K562 (cell line): ENCODE measurements at regions not wholly inside any gene's neighbourhood (a gene's known extent, or its start where the extent isn't known, plus 50 kb on each side); places are given as distances from the start of the nearest gene placed in this dataset.

Experiments used
- ATAC-seq: fragments of 200-7000 bp; cut with Tn5 transposase; 3 replicates; pipeline ENCODE4 v1.9.1; 2020; ENCODE audit warnings: moderate library complexity
- BruUV-seq: library from RNA; stranded (reverse); fragments of 400-500 nt; replicated peaks from 2 replicates; lab custom pipeline; 2021; lab: Mats Ljungman, UMichigan
- CTCF ChIA-PET: fragments of 300-600 bp; formaldehyde crosslinking; extraction: SDS; loops from one replicate; lab custom pipeline; 2021; ENCODE audit warnings: low intra/inter-chr PET ratio; lab: Yijun Ruan, JAX
- POLR2A ChIA-PET: fragments of 300-600, 350-650 bp; sonication (Branson Sonifier 250); formaldehyde crosslinking; extraction: SDS; loops from one replicate; lab custom pipeline; 2021; ENCODE audit warnings: antibody characterized with exemption, inconsistent platforms; lab: Yijun Ruan, JAX
- DNase-seq, 4 experiments: peaks; one replicate each; pipeline versions ENCODE4 v3.0.0 to v3.0.0-alpha.2; 2011 to 2018; ENCODE audit warnings: low spot score in 3 of 4, mixed read lengths in 3 of 4; ENCODE audit errors: extremely low read depth in 1 of 4
- FAIRE-seq: peaks from 2 replicates; lab custom pipeline; 2011; peaks lifted over from hg19 to GRCh38; lab: Jason Lieb, UNC
- H2AFZ ChIP-seq: 2 replicates; pipeline ENCODE4 v1.6.0; 2011; ENCODE audit warnings: low read depth, low read length, control low read depth, inconsistent platforms
- H3K27ac ChIP-seq: fragments of 200-600 bp; 3 replicates; pipeline ENCODE4 v1.8.0; 2011; ENCODE audit warnings: low read depth, mild to moderate bottlenecking, control low read depth, inconsistent platforms, low read length, moderate library complexity, mixed read lengths; ENCODE audit errors: extremely low read depth
- H3K27me3 ChIP-seq, 2 experiments: fragments of 300-600 bp in 1 of 2; 2 replicates in 1 of 2; 3 replicates in 1 of 2; pipeline versions ENCODE4 v1.6.0 to v1.8.0; 2011; ENCODE audit warnings: inconsistent platforms in 2 of 2, low read length in 2 of 2, mild to moderate bottlenecking in 1 of 2, mixed read lengths in 1 of 2, moderate library complexity in 1 of 2; ENCODE audit not compliant: control insufficient read depth in 2 of 2, insufficient read depth in 2 of 2
- H3K36me3 ChIP-seq: fragments of 300-600 bp; 3 replicates; pipeline ENCODE4 v1.8.0; 2011; ENCODE audit warnings: mild to moderate bottlenecking, low read length, inconsistent platforms; ENCODE audit not compliant: control insufficient read depth, insufficient read depth
- H3K4me1 ChIP-seq, 2 experiments: fragments of 200-600 bp in 1 of 2; replicated peaks in 1 of 2; 2 replicates in 1 of 2; 3 replicates in 1 of 2; pipeline versions ENCODE4 v1.5.1 to v1.8.0; 2011; ENCODE audit warnings: inconsistent platforms in 2 of 2, low read length in 2 of 2, mild to moderate bottlenecking in 1 of 2, mixed read lengths in 1 of 2, moderate library complexity in 1 of 2; ENCODE audit not compliant: control insufficient read depth in 2 of 2, insufficient read depth in 2 of 2
- H3K4me2 ChIP-seq: 2 replicates; pipeline ENCODE4 v1.6.1; 2011; ENCODE audit warnings: low read length, control low read depth, inconsistent platforms, mixed read lengths; ENCODE audit not compliant: insufficient read depth
- H3K4me3 ChIP-seq: fragments of 200-600 bp; sonication (generic), shearing (Covaris generic); 2 replicates; pipeline ENCODE4 v1.5.1; 2016; ENCODE audit warnings: control low read depth, inconsistent platforms
- H3K79me2 ChIP-seq: fragments of 200-600 bp; 3 replicates; pipeline ENCODE4 v1.8.0; 2011; ENCODE audit warnings: low read length, inconsistent platforms; ENCODE audit not compliant: control insufficient read depth, insufficient read depth
- H3K9ac ChIP-seq, 2 experiments: 2 replicates each; pipeline versions ENCODE4 v1.6.0 to v1.6.1; 2011; ENCODE audit warnings: low read depth in 2 of 2, low read length in 2 of 2, control low read depth in 1 of 2, inconsistent platforms in 1 of 2, mild to moderate bottlenecking in 1 of 2, mixed read lengths in 1 of 2; ENCODE audit not compliant: insufficient read depth in 1 of 2
- H3K9me1 ChIP-seq: one replicate; pipeline ENCODE4 v1.6.0; 2011; ENCODE audit warnings: inconsistent platforms, mild to moderate bottlenecking, low read length, moderate library complexity; ENCODE audit not compliant: control insufficient read depth, insufficient read depth
- H3K9me3 ChIP-seq: replicated peaks from 2 replicates; pipeline ENCODE4 v1.5.1; 2011; ENCODE audit warnings: low read depth, low read length, inconsistent platforms; ENCODE audit not compliant: control insufficient read depth, insufficient read depth
- H4K20me1 ChIP-seq: replicated peaks from 2 replicates; pipeline ENCODE4 v1.6.1; 2011; ENCODE audit warnings: low read length, inconsistent platforms, mixed read lengths; ENCODE audit not compliant: control insufficient read depth, insufficient read depth
- CBFA2T3 ChIP-seq: fragments of 450-650 bp; IDR thresholded peaks from 2 replicates; pipeline ENCODE4 v1.6.1; 2017
- CBFB ChIP-seq: sonication (generic); formaldehyde crosslinking; IDR thresholded peaks from 2 replicates; pipeline ENCODE4 v1.4.0; 2020; ENCODE audit warnings: mild to moderate bottlenecking, missing genetic modification reagents
- FOXM1 ChIP-seq, 2 experiments: fragments of 450-650 bp in 1 of 2; sonication (generic) in 1 of 2; formaldehyde crosslinking in 1 of 2; IDR thresholded peaks; 2 replicates each; pipeline versions ENCODE4 v1.6.1 to v1.9.0; 2017 to 2022; ENCODE audit warnings: low read depth in 2 of 2, mild to moderate bottlenecking in 2 of 2, missing genetic modification reagents in 1 of 2, moderate library complexity in 1 of 2
- GABPB1 ChIP-seq: sonication (generic); formaldehyde crosslinking; IDR thresholded peaks from 2 replicates; pipeline ENCODE4 v1.8.0; 2022; ENCODE audit warnings: mild to moderate bottlenecking, missing genetic modification reagents
- POLR2B ChIP-seq: fragments of 450-650 bp; IDR thresholded peaks from 2 replicates; pipeline ENCODE4 v1.6.1; 2018; ENCODE audit warnings: low read depth; ENCODE audit not compliant: partially characterized antibody
- POLR3G ChIP-seq: IDR thresholded peaks from 2 replicates; pipeline ENCODE4 v1.6.1; 2011; ENCODE audit not compliant: insufficient read length, insufficient replicate concordance; ENCODE audit errors: extremely low read depth
- RUNX1 ChIP-seq: sonication (generic); IDR thresholded peaks from 2 replicates; pipeline ENCODE4 v1.6.1; 2016; ENCODE audit warnings: antibody characterized with exemption, low read depth
- TCFL5 ChIP-seq: fragments of 250-450 bp; sonication (Bioruptor Pico); conservative IDR thresholded peaks from 2 replicates; pipeline ENCODE4 v1.6.1; 2021; ENCODE audit warnings: mild to moderate bottlenecking, moderate library complexity, matching md5 sums
- ZNF507 ChIP-seq: conservative IDR thresholded peaks from 2 replicates; pipeline ENCODE4 v1.6.1; 2017; ENCODE audit warnings: missing genetic modification characterization, missing compliant biosample characterization
- ZNF644 ChIP-seq: fragments of 200-800 bp; sonication (Bioruptor generic); IDR thresholded peaks from 2 replicates; pipeline ENCODE4 v1.6.1; 2016; ENCODE audit warnings: low read depth, missing genetic modification characterization, missing compliant biosample characterization
- ZNF695 ChIP-seq: fragments of 450-650 bp; formaldehyde crosslinking; IDR thresholded peaks from 2 replicates; pipeline ENCODE4 v1.4.0; 2020; ENCODE audit warnings: mild to moderate bottlenecking, moderate library complexity
- WGBS: fragments of 100-300 bp; shearing (Covaris generic); methylation state at CpG from one replicate; pipeline ENCODE4 v1.1.6; 2016; ENCODE audit warnings: low coverage, mixed read lengths; ENCODE audit not compliant: insufficient coverage; ENCODE audit errors: missing lambda C conversion rate; 5-methylcytosine and 5-hydroxymethylcytosine counted together
- in situ Hi-C: fragments of 300-500 bp; cut with MboI; formaldehyde crosslinking; loops from 4 replicates; pipeline ENCODE4 v1.15.0; 2018; ENCODE audit warnings: inconsistent platforms, mixed read lengths
- intact Hi-C: fragments of 100-400 bp; cut with micrococcal nuclease; formaldehyde crosslinking; loops from 2 replicates; pipeline ENCODE4 v1.14.2; 2022
- TF ChIP-seq, protein P1 (sequence below), 3 experiments: fragments of 200-800 bp in 1 of 3; fragments of 250-450 bp in 1 of 3; fragments of 450-650 bp in 1 of 3; sonication (Bioruptor Pico) in 1 of 3; sonication (Bioruptor generic) in 1 of 3; formaldehyde crosslinking in 1 of 3; IDR thresholded peaks; 2 replicates each; pipeline versions ENCODE4 v1.6.1 to v1.8.0; 2016 to 2022; ENCODE audit warnings: mild to moderate bottlenecking in 2 of 3, missing genetic modification characterization in 2 of 3, missing compliant biosample characterization in 1 of 3, moderate library complexity in 1 of 3
- TF ChIP-seq, protein P2 (sequence below): fragments of 450-650 bp; IDR thresholded peaks from 2 replicates; pipeline ENCODE4 v1.6.1; 2018; ENCODE audit warnings: mild to moderate bottlenecking, low read depth; ENCODE audit not compliant: partially characterized antibody
- TF ChIP-seq, protein P3 (sequence below): IDR thresholded peaks from 2 replicates; pipeline ENCODE4 v1.6.1; 2016; ENCODE audit warnings: missing genetic modification characterization, missing compliant biosample characterization
- TF ChIP-seq, protein P4 (sequence below): fragments of 450-650 bp; IDR thresholded peaks from one replicate; pipeline ENCODE4 v1.6.1; 2018; ENCODE audit warnings: mild to moderate bottlenecking, moderate library complexity; ENCODE audit not compliant: partially characterized antibody

DNA sequence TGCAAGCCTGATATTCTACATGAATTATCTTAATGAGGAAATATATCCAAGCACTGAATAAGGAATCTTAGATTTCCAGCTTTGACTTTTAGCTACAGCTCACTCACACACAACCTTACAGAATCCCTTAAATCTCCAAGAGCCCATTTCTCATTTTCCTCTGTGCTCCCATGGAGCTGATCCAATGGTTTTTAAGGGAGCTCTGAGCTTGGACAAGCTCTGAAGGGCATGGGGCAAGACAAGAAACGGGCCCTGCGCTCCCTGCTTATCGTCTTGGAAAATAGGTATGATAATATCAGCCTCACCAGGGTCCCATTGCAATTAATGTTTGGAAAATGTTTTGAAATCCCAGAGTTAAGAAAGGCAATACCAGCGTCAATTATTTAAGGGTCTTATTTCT lies 1021.7 kb downstream of the NR2F1-AS1 start:
- Histone ChIP-seq H3K4me3 (no peak overlapping the region), H4K20me1 (no peaks in the 10 kb centered on the region), H2AFZ (no peak overlapping the region), H3K79me2 (no peaks in the 10 kb centered on the region), H3K9ac (no peak overlapping the region), H3K9me1 (no peaks in the 10 kb centered on the region), H3K27ac (no peak overlapping the region), H3K4me1 (no peaks in the 10 kb centered on the region), H3K36me3 (no peaks in the 10 kb centered on the region), H3K27me3 (no peaks in the 10 kb centered on the region), H3K9me3 (no peaks in the 10 kb centered on the region), H3K4me2 (no peak overlapping the region)
- ChIA-PET POLR2A (no interaction called here), CTCF (interaction anchor here (0.6 kb wide), 1 partner anchor 65 kb away, joined by 3 read pairs; no protein-coding TSS in a partner anchor)
- in situ Hi-C loops (no loop called here), intact Hi-C loops (no loop called here)
- FAIRE-seq: no peak
- BruUV-seq: no TSS peak
- no peak for DNase-seq
- WGBS: 0% methylated on average over 4 of the region's 4 CpGs
- ATAC-seq: no peak
- TF ChIP-seq, protein P1, sequence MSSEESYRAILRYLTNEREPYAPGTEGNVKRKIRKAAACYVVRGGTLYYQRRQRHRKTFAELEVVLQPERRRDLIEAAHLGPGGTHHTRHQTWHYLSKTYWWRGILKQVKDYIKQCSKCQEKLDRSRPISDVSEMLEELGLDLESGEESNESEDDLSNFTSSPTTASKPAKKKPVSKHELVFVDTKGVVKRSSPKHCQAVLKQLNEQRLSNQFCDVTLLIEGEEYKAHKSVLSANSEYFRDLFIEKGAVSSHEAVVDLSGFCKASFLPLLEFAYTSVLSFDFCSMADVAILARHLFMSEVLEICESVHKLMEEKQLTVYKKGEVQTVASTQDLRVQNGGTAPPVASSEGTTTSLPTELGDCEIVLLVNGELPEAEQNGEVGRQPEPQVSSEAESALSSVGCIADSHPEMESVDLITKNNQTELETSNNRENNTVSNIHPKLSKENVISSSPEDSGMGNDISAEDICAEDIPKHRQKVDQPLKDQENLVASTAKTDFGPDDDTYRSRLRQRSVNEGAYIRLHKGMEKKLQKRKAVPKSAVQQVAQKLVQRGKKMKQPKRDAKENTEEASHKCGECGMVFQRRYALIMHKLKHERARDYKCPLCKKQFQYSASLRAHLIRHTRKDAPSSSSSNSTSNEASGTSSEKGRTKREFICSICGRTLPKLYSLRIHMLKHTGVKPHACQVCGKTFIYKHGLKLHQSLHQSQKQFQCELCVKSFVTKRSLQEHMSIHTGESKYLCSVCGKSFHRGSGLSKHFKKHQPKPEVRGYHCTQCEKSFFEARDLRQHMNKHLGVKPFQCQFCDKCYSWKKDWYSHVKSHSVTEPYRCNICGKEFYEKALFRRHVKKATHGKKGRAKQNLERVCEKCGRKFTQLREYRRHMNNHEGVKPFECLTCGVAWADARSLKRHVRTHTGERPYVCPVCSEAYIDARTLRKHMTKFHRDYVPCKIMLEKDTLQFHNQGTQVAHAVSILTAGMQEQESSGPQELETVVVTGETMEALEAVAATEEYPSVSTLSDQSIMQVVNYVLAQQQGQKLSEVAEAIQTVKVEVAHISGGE (CRISPR knock-in tag; IDR thresholded peaks at IDR 0.05): no peak
- TF ChIP-seq GABPB1 (CRISPR knock-in tag) (no peak), ZNF644 (tag) (no peak), FOXM1 (IDR thresholded peaks at IDR 0.05; ENCODE audit: low read depth) (no peak), FOXM1 (CRISPR knock-in tag; IDR thresholded peaks at IDR 0.05; ENCODE audit: low read depth) (no peak), ZNF695 (no peak), ZNF507 (no peak), RUNX1 (no peak), CBFB (CRISPR knock-in tag) (no peak), TCFL5 (CRISPR knock-in tag) (no peak), POLR2B (no peak), POLR3G (no peak), CBFA2T3 (no peak)
- TF ChIP-seq, protein P2, sequence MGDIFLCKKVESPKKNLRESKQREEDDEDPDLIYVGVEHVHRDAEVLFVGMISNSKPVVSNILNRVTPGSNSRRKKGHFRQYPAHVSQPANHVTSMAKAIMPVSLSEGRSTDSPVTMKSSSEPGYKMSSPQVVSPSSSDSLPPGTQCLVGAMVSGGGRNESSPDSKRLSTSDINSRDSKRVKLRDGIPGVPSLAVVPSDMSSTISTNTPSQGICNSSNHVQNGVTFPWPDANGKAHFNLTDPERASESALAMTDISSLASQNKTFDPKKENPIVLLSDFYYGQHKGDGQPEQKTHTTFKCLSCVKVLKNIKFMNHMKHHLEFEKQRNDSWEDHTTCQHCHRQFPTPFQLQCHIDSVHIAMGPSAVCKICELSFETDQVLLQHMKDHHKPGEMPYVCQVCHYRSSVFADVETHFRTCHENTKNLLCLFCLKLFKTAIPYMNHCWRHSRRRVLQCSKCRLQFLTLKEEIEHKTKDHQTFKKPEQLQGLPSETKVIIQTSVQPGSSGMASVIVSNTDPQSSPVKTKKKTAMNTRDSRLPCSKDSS: no peak
- TF ChIP-seq, protein P3, sequence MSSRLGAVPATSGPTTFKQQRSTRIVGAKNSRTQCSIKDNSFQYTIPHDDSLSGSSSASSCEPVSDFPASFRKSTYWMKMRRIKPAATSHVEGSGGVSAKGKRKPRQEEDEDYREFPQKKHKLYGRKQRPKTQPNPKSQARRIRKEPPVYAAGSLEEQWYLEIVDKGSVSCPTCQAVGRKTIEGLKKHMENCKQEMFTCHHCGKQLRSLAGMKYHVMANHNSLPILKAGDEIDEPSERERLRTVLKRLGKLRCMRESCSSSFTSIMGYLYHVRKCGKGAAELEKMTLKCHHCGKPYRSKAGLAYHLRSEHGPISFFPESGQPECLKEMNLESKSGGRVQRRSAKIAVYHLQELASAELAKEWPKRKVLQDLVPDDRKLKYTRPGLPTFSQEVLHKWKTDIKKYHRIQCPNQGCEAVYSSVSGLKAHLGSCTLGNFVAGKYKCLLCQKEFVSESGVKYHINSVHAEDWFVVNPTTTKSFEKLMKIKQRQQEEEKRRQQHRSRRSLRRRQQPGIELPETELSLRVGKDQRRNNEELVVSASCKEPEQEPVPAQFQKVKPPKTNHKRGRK (tag): no peak
- TF ChIP-seq, protein P4, sequence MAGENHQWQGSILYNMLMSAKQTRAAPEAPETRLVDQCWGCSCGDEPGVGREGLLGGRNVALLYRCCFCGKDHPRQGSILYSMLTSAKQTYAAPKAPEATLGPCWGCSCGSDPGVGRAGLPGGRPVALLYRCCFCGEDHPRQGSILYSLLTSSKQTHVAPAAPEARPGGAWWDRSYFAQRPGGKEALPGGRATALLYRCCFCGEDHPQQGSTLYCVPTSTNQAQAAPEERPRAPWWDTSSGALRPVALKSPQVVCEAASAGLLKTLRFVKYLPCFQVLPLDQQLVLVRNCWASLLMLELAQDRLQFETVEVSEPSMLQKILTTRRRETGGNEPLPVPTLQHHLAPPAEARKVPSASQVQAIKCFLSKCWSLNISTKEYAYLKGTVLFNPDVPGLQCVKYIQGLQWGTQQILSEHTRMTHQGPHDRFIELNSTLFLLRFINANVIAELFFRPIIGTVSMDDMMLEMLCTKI: no peak
